ENCODE measurements at regions not wholly inside any gene's neighbourhood (a gene's known extent, or its start where the extent isn't known, plus 50 kb on each side); places are given as distances from the start of the nearest gene placed in this dataset.

DNA sequence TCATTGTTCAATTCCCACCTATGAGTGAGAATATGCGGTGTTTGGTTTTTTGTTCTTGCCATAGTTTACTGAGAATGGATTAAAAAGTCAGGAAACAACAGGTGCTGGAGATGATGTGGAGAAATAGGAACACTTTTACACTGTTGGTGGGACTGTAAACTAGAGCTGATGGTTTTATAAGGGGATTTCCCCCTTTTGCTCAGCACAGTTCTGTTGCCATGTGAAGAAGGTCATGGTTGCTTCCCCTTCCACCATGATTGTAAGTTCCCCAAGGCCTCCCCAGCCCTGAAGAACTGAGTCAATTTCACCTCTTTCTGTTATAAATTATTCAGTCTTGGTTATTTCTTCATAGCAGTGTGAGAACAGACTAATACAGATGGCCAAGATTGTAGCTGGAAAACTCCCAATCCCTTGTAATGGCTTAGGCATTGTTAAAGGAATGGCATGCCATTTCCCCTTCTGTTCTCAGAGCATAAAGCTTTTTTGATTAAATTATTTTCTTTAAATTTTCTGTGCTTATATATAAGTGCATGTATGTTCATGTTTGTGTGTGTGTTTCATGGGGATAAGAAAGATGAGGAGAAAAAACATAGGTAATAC is 144.8 kb downstream of the BACH1 start:
- no peaks in the 10 kb centered on the region for H3K27me3 ChIP-seq
- no peak for TF ChIP-seq EP300 (IDR thresholded peaks at IDR 0.05)
- TF ChIP-seq POLR2A (IDR thresholded peaks at IDR 0.05), result no peak
- TF ChIP-seq, protein P1, sequence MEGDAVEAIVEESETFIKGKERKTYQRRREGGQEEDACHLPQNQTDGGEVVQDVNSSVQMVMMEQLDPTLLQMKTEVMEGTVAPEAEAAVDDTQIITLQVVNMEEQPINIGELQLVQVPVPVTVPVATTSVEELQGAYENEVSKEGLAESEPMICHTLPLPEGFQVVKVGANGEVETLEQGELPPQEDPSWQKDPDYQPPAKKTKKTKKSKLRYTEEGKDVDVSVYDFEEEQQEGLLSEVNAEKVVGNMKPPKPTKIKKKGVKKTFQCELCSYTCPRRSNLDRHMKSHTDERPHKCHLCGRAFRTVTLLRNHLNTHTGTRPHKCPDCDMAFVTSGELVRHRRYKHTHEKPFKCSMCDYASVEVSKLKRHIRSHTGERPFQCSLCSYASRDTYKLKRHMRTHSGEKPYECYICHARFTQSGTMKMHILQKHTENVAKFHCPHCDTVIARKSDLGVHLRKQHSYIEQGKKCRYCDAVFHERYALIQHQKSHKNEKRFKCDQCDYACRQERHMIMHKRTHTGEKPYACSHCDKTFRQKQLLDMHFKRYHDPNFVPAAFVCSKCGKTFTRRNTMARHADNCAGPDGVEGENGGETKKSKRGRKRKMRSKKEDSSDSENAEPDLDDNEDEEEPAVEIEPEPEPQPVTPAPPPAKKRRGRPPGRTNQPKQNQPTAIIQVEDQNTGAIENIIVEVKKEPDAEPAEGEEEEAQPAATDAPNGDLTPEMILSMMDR (IDR thresholded peaks at IDR 0.05), result no peak
- H3K4me1 ChIP-seq (ENCODE audit: insufficient read depth), result no peaks in the 10 kb centered on the region
- no peak for DNase-seq
- 97 to 100% (median 100%) methylated on average over 1 of the region's 1 CpG for WGBS, 3 donors
- no peaks in the 10 kb centered on the region for H3K9me3 ChIP-seq
- no peak overlapping the region for H3K4me3 ChIP-seq
- H3K36me3 ChIP-seq, result no peaks in the 10 kb centered on the region
- no peak overlapping the region for H3K27ac ChIP-seq
- intact Hi-C loops (cut with DNase I), result no loop called here

DNA sequence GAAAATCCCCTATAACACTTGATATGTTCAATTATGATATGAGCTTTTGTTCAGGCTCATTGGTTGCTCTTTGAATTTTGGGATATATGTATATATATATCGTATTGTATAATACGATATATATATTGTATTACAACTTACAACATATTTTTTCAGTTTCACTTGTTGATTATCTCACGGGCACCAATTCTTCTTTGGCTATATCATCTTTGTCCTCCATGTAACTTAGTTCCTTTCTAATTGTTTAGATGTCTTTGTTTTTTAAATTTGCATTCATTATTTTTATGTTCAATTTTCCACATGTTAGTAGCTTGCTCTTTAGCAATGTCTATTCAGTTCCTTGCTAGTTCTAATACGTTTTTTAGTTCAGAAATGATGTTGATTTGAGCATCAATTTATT is 150.0 kb downstream of the BACH1 start:
- Histone ChIP-seq H3K36me3 (no peaks in the 10 kb centered on the region), H3K27me3 (no peaks in the 10 kb centered on the region), H3K9me3 (no peaks in the 10 kb centered on the region), H3K4me1 (ENCODE audit: insufficient read depth) (no peaks in the 10 kb centered on the region), H3K4me3 (no peak overlapping the region), H3K27ac (no peak overlapping the region)
- TF ChIP-seq, protein P1 (IDR thresholded peaks at IDR 0.05), result no peak
- no peak for TF ChIP-seq EP300 (IDR thresholded peaks at IDR 0.05)
- intact Hi-C loops (cut with DNase I), result no loop called here
- DNase-seq, result no peak
- 91 to 94% (median 91%) methylated on average over 4 of the region's 4 CpGs for WGBS, 3 donors

DNA sequence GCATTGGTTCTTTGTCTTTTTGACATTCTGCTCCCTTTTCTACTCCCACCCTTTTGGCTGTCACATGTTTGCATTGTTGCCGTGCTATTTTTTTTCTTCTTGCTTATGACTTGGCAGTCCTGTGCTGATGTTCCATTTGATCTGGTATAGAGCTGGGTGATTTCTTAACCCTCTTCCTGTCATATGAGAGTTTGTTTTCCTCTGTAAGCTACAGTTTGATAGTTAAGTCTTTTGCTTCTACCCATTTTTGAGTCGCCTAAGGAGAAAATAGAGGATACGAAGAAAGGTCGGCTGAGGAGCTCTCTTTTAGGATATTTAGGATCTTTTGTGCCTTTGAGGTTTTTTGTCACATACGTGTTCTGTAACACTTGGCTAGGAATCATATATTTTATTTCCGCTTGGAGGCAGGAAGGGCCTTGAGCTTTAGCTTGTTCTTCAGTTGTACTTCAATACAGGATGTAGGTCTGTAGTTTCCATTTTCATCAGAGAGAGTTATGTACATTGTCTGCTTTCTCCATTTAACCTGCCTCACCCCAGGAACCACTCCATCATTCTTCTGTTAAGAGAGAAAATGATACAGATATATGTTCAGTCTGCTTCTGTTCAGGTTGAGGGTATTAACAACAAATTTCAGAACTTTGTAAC is 150.7 kb downstream of the BACH1 start:
- no peaks in the 10 kb centered on the region for H3K9me3 ChIP-seq
- TF ChIP-seq, protein P1 (IDR thresholded peaks at IDR 0.05), result no peak
- TF ChIP-seq POLR2A (IDR thresholded peaks at IDR 0.05), result no peak
- no peak for TF ChIP-seq EP300 (IDR thresholded peaks at IDR 0.05)
- DNase-seq, result no peak
- intact Hi-C loops (cut with DNase I), result no loop called here
- H3K4me1 ChIP-seq (ENCODE audit: insufficient read depth), result no peaks in the 10 kb centered on the region
- H3K36me3 ChIP-seq, result no peaks in the 10 kb centered on the region
- 91 to 94% (median 93%) methylated on average over 6 of the region's 6 CpGs for WGBS, 3 donors
- no peaks in the 10 kb centered on the region for H3K27me3 ChIP-seq
- H3K4me3 ChIP-seq, result no peak overlapping the region
- H3K27ac ChIP-seq, result no peak overlapping the region

DNA sequence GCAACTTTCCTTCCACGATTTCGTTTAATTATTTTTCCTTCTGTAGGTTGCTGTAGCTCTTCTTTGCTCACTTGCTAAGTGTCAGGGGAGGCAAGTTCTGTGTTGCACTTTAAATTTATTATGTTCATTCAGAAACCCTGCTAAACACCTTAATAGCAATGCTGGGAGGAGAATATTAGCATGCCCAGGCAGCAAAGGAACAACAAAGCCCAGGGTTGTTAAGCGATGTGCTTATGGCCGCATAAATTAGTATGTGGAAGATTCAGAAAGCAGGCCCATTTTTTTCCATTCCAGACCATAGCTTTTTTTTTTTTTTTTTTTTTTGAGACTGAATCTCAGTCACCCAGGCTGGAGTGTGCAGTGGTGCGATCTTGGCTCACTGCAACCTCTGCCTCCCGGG is 151.3 kb downstream of the BACH1 start:
- H3K4me3 ChIP-seq, result no peak overlapping the region
- no peak for TF ChIP-seq EP300 (IDR thresholded peaks at IDR 0.05)
- TF ChIP-seq POLR2A (IDR thresholded peaks at IDR 0.05), result no peak
- TF ChIP-seq, protein P1 (IDR thresholded peaks at IDR 0.05), result no peak
- no peaks in the 10 kb centered on the region for H3K4me1 ChIP-seq (ENCODE audit: insufficient read depth)
- H3K27me3 ChIP-seq, result no peaks in the 10 kb centered on the region
- no peaks in the 10 kb centered on the region for H3K9me3 ChIP-seq
- no peak for DNase-seq
- no peak overlapping the region for H3K27ac ChIP-seq
- no peaks in the 10 kb centered on the region for H3K36me3 ChIP-seq
- WGBS, 3 donors, result 91 to 93% (median 93%) methylated on average over 6 of the region's 6 CpGs
- intact Hi-C loops (cut with DNase I), result no loop called here

All from ovary (tissue), 7 donors.